B cell (primary cell): ENCODE measurements at regions not wholly inside any gene's neighbourhood (a gene's known extent, or its start where the extent isn't known, plus 50 kb on each side); places are given as distances from the start of the nearest gene placed in this dataset.

Experiments
- ATAC-seq: fragments of 200-7000 bp; cut with Tn5 transposase; one replicate; pipeline ENCODE4 v1.10.0; 2021; ENCODE audit warnings: low read depth, mild to moderate bottlenecking, moderate number of reproducible peaks, moderate library complexity
- CTCF ChIA-PET: fragments of 350-600 bp; sonication (Branson Sonifier 250); formaldehyde crosslinking; loops from one replicate; lab custom pipeline; 2021; ENCODE audit warnings: antibody characterized with exemption, inconsistent platforms; lab: Charles Lee
- POLR2A ChIA-PET: fragments of 350-600 bp; sonication (Branson Sonifier 250); formaldehyde crosslinking; loops from one replicate; lab custom pipeline; 2021; ENCODE audit warnings: antibody characterized with exemption; lab: Charles Lee
- DNase-seq: peaks from one replicate; pipeline ENCODE4 v3.0.0; 2013
- H2AFZ ChIP-seq: 2 replicates; pipeline ENCODE4 v1.6.1; 2012; ENCODE audit warnings: mild to moderate bottlenecking, low read depth, low read length; ENCODE audit not compliant: insufficient read depth, poor library complexity, severe bottlenecking
- H3K27ac ChIP-seq, 2 donors: 1 replicate in 1 of 2; 2 replicates in 1 of 2; pipeline ENCODE4 v1.5.1; 2012 to 2013; ENCODE audit warnings: low read length in 2 of 2, mild to moderate bottlenecking in 2 of 2, moderate library complexity in 1 of 2
- H3K27me3 ChIP-seq, 4 experiments: fragments of 200-600 bp in 1 of 4; sonication (generic) in 1 of 4; replicated peaks in 1 of 4; 1 replicate in 2 of 4; 2 replicates in 2 of 4; pipeline versions ENCODE4 v1.6.1 to v1.7.0; 2013 to 2016; ENCODE audit warnings: low read length in 3 of 4, mild to moderate bottlenecking in 2 of 4, mixed read lengths in 1 of 4, moderate library complexity in 1 of 4; ENCODE audit not compliant: insufficient read depth in 4 of 4, control insufficient read depth in 3 of 4; ENCODE audit errors: control extremely low read depth in 1 of 4
- H3K36me3 ChIP-seq, 2 experiments: replicated peaks in 1 of 2; 1 replicate in 1 of 2; 2 replicates in 1 of 2; pipeline versions ENCODE4 v1.6.1 to v1.7.1; 2013; ENCODE audit warnings: low read length in 1 of 2; ENCODE audit not compliant: insufficient read depth in 2 of 2, control insufficient read depth in 1 of 2; ENCODE audit errors: control extremely low read depth in 1 of 2, extremely low read depth in 1 of 2
- H3K4me1 ChIP-seq, 2 donors: fragments of 200-600 bp in 1 of 2; sonication (generic) in 1 of 2; 1 replicate in 1 of 2; 2 replicates in 1 of 2; pipeline versions ENCODE4 v1.5.1 to v1.6.1; 2013 to 2017; ENCODE audit warnings: low read length in 2 of 2; ENCODE audit not compliant: control insufficient read depth in 2 of 2, insufficient read depth in 2 of 2
- H3K4me2 ChIP-seq: replicated peaks from 2 replicates; pipeline ENCODE3; 2012; ENCODE audit warnings: mild to moderate bottlenecking, low read depth, low read length; ENCODE audit not compliant: poor library complexity, severe bottlenecking
- H3K4me3 ChIP-seq, 5 experiments: fragments of 200-600 bp in 1 of 5; sonication (generic) in 1 of 5; 1 replicate in 3 of 5; 2 replicates in 2 of 5; pipeline versions ENCODE4 v1.5.1 to v1.7.0; 2011 to 2016; ENCODE audit warnings: low read length in 4 of 5, mild to moderate bottlenecking in 4 of 5, low read depth in 2 of 5, control low read depth in 1 of 5, moderate library complexity in 1 of 5; ENCODE audit not compliant: insufficient read depth in 1 of 5; ENCODE audit errors: control extremely low read depth in 1 of 5, extremely low read depth in 1 of 5
- H3K79me2 ChIP-seq: fragments of 200-600 bp; sonication (generic); one replicate; pipeline ENCODE4 v1.6.0; 2016; ENCODE audit warnings: low read length; ENCODE audit not compliant: control insufficient read depth, insufficient read depth
- H3K9ac ChIP-seq: fragments of 200-600 bp; sonication (generic); 2 replicates; pipeline ENCODE4 v1.6.1; 2017; ENCODE audit warnings: mild to moderate bottlenecking, low read length, moderate library complexity
- H3K9me3 ChIP-seq, 3 donors: one replicate each; pipeline versions ENCODE4 v1.6.1 to v1.7.1; 2013; ENCODE audit warnings: low read length in 2 of 3; ENCODE audit not compliant: control insufficient read depth in 2 of 3, insufficient read depth in 1 of 3; ENCODE audit errors: control extremely low read depth in 1 of 3
- H4K20me1 ChIP-seq: 2 replicates; pipeline ENCODE4 v1.6.0; 2012; ENCODE audit warnings: mild to moderate bottlenecking, low read length; ENCODE audit not compliant: insufficient read depth, control insufficient read depth, poor library complexity, severe bottlenecking
- H3K27ac Mint-ChIP-seq: one replicate; pipeline ENCODE4 v1.8.0; 2021; ENCODE audit warnings: mixed read lengths
- H3K27me3 Mint-ChIP-seq: one replicate; pipeline ENCODE4 v1.8.0; 2021; ENCODE audit warnings: mixed read lengths
- H3K4me1 Mint-ChIP-seq: one replicate; pipeline ENCODE4 v1.8.0; 2021; ENCODE audit warnings: mixed read lengths
- H3K4me3 Mint-ChIP-seq: one replicate; pipeline ENCODE4 v1.8.0; 2021; ENCODE audit warnings: mixed read lengths
- H3K9me3 Mint-ChIP-seq: one replicate; pipeline ENCODE4 v1.8.0; 2022; ENCODE audit warnings: mixed read lengths; ENCODE audit not compliant: insufficient read depth
- CTCF ChIP-seq: fragments of 200-600 bp; IDR thresholded peaks from one replicate; pipeline ENCODE4 v1.8.0; 2022; ENCODE audit warnings: antibody characterized with exemption, mild to moderate bottlenecking
- EZH2 ChIP-seq: IDR thresholded peaks from 2 replicates; pipeline ENCODE4 v1.6.1; 2012; ENCODE audit warnings: borderline replicate concordance, low read depth, mild to moderate bottlenecking, moderate library complexity, low read length; ENCODE audit not compliant: insufficient read depth, poor library complexity, severe bottlenecking
- WGBS: methylation state at CpG from one replicate; pipeline ENCODE4 v1.1.5; 2013; ENCODE audit warnings: missing lambda C conversion rate; ENCODE audit not compliant: insufficient coverage; 5-methylcytosine and 5-hydroxymethylcytosine counted together
- intact Hi-C: fragments of 100-400 bp; cut with micrococcal nuclease; formaldehyde crosslinking; loops from one replicate; pipeline ENCODE4 v1.10.0; 2022

DNA sequence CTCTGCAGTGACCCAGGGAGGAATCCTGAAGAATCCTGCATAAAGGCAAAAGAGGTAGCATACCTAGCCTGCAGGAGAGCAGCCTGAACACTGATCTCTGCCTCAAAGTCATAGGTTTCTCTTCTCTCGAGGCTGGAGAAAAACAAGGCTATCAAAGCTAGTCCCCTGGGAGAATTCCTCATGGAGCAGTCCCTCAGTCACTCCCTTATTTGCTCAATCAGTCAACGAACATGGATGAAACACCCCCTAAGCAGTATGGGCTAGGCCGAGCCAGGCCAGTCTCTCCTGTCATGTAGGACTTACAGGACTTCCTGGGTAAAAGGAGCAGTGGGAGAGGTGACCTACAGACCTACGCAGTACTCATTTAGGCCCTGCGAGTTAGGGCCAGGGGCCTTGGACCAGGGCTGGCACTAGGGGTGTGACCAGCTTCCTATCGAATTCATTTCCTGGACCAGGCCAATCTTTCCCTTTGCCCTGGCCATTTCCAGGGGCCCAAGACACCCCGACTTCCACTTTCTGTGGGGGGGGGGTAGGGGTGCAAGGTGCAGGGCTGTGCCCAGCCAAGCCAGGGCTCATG is 164.1 kb downstream of the EFNB1 start:
- H3K9me3 ChIP-seq: no peaks in the 10 kb centered on the region
- CTCF ChIA-PET: no interaction called here
- H3K27ac ChIP-seq: no peak overlapping the region
- Mint-ChIP-seq H3K4me3 (no peak overlapping the region), H3K27ac (no peak overlapping the region), H3K9me3 (no peaks in the 10 kb centered on the region), H3K27me3 (peaks cover 3% of the 10 kb centered on the region), H3K4me1 (no peaks in the 10 kb centered on the region)
- H3K27me3 ChIP-seq: no peaks in the 10 kb centered on the region
- H3K36me3 ChIP-seq: no peaks in the 10 kb centered on the region
- WGBS: no CpG with 5 or more reads among the region's 7 CpGs
- no peak overlapping the region for H3K4me3 ChIP-seq
- H2AFZ ChIP-seq: no peak overlapping the region
- intact Hi-C loops: no loop called here
- ATAC-seq: no peak
- H3K9ac ChIP-seq: no peak overlapping the region
- POLR2A ChIA-PET: no interaction called here
- no peaks in the 10 kb centered on the region for H4K20me1 ChIP-seq
- H3K79me2 ChIP-seq: no peaks in the 10 kb centered on the region
- no peak for DNase-seq
- H3K4me1 ChIP-seq: no peaks in the 10 kb centered on the region
- H3K4me2 ChIP-seq: no peak overlapping the region
- TF ChIP-seq CTCF: no peak
- no peak for TF ChIP-seq EZH2

- H3K4me1 ChIP-seq: no peaks in the 10 kb centered on the region
- no peak for DNase-seq
- no peak overlapping the region for H3K4me3 ChIP-seq
- H4K20me1 ChIP-seq: no peaks in the 10 kb centered on the region
- ATAC-seq: no peak
- no peaks in the 10 kb centered on the region for H3K27me3 ChIP-seq
- TF ChIP-seq EZH2 (no peak), CTCF (no peak)
- Mint-ChIP-seq H3K4me3 (no peak overlapping the region), H3K4me1 (no peaks in the 10 kb centered on the region), H3K9me3 (no peaks in the 10 kb centered on the region), H3K27ac (no peak overlapping the region), H3K27me3 (peaks cover 3% of the 10 kb centered on the region)
- no peak overlapping the region for H3K9ac ChIP-seq
- WGBS: 80% methylated on average over 1 of the region's 3 CpGs
- no peaks in the 10 kb centered on the region for H3K79me2 ChIP-seq
- no peaks in the 10 kb centered on the region for H3K9me3 ChIP-seq
- ChIA-PET POLR2A (no interaction called here), CTCF (no interaction called here)
- intact Hi-C loops: no loop called here
- no peak overlapping the region for H3K4me2 ChIP-seq
- no peak overlapping the region for H3K27ac ChIP-seq
- no peak overlapping the region for H2AFZ ChIP-seq
- no peaks in the 10 kb centered on the region for H3K36me3 ChIP-seq
These were observed 163.0 kb downstream of the EFNB1 start for GRCh38 chrX:68991691-68992345.
